NT2/D1 (cell line): ENCODE measurements at regions not wholly inside any gene's neighbourhood (a gene's known extent, or its start where the extent isn't known, plus 50 kb on each side); places are given as distances from the start of the nearest gene placed in this dataset.
"Not testable (repeated sequence)": the region's sequence is repeated elsewhere in the genome, so short reads cannot be mapped to it uniquely, and the experiment has no call there.

Experiments used
- SUZ12 ChIP-seq: IDR thresholded peaks from 2 replicates; pipeline ENCODE4 v1.6.1; 2011; ENCODE audit not compliant: insufficient read length, insufficient read depth; ENCODE audit errors: extremely low read depth
- YY1 ChIP-seq: IDR thresholded peaks from 2 replicates; pipeline ENCODE4 v1.6.1; 2011; ENCODE audit not compliant: insufficient read length, insufficient read depth
- ZNF274 ChIP-seq: IDR thresholded peaks from 2 replicates; pipeline ENCODE4 v1.6.1; 2011; ENCODE audit warnings: mild to moderate bottlenecking, low read depth, low read length

DNA sequence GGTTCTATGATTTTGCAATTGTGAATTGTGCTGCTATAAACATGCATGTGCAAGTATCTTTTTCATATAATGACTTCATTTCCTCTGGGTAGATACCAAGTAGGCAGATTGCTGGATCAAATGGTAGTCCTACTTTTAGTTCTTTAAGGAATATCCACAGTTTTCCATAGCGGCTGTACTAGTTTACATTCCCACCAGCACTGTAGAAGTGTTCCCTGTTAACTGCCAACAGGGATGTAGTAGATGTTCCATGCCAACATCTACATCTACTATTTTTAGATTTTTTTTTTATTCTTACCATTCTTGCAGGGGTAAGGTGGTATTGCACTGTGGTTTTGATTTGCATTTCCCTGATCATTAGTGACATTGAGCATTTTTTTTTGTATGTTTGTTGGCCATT is 100.5 kb upstream of the SGCD start:
- TF ChIP-seq ZNF274, SUZ12, YY1: not testable (repeated sequence)
